Left cardiac atrium (tissue), 4 donors: ENCODE measurements at regions not wholly inside any gene's neighbourhood (a gene's known extent, or its start where the extent isn't known, plus 50 kb on each side); places are given as distances from the start of the nearest gene placed in this dataset.
"Not testable (repeated sequence)": the region's sequence is repeated elsewhere in the genome, so short reads cannot be mapped to it uniquely, and the experiment has no call there.

ENCODE experiments used
- ATAC-seq, 2 donors: fragments of 200-7000 bp; cut with Tn5 transposase; one replicate each; pipeline ENCODE4 v1.9.1; 2020; ENCODE audit warnings: mild to moderate bottlenecking in 2 of 2, moderate library complexity in 2 of 2
- DNase-seq: peaks from one replicate; pipeline ENCODE4 v3.0.0-alpha.2; 2020
- intact Hi-C, 2 donors: fragments of 100-400 bp; cut with DNase I; formaldehyde crosslinking; loops; one replicate each; pipeline versions ENCODE4 v1.14.1 to v1.15.1; 2022 to 2023
- donor health status: DM: no; HTN: yes; CAD: no.
- donor health status: DM: no; HTN: yes; CAD: no; lungs with severe emphysema.
- donor health status: DM: yes; HTN: yes; CAD: no.
- donor health status: Dilated cardiomyopathy.

- ATAC-seq (no peak), DNase-seq (no peak)
- intact Hi-C loops: no loop called here
These were observed 218.7 kb downstream of the RASSF9 start for GRCh38 chr12:85617307-85618091.

GRCh38 chr12:85621041-85621440 lies 215.2 kb downstream of the RASSF9 start:
- DNase-seq (no peak), ATAC-seq (no peak)
- intact Hi-C loops: no loop called here

GRCh38 chr12:85623763-85624162 lies 212.4 kb downstream of the RASSF9 start:
- DNase-seq (no peak), ATAC-seq (no peak)
- intact Hi-C loops: no loop called here

- intact Hi-C loops: no loop called here
- ATAC-seq: no peak
- DNase-seq: no peak
These were observed 210.7 kb downstream of the RASSF9 start for GRCh38 chr12:85625467-85625866.

- intact Hi-C loops: no loop called here
- ATAC-seq (peak; percentile 55 to 99), DNase-seq (no peak)
These were observed 210.0 kb downstream of the RASSF9 start for GRCh38 chr12:85626001-85626783.

GRCh38 chr12:85626784-85627171 lies 209.4 kb downstream of the RASSF9 start:
- DNase-seq (no peak), ATAC-seq (peak in 1 of 2 donors; percentile 72)
- intact Hi-C loops: no loop called here

GRCh38 chr12:85627584-85627983 lies 208.6 kb downstream of the RASSF9 start:
- DNase-seq: no peak
- ATAC-seq: no peak
- intact Hi-C loops: no loop called here

- ATAC-seq, DNase-seq, intact Hi-C loops: not testable (repeated sequence)
These were observed 207.6 kb downstream of the RASSF9 start for GRCh38 chr12:85628562-85628961.

- no peak for ATAC-seq
- no peak for DNase-seq
- intact Hi-C loops: no loop called here
These were observed 205.4 kb downstream of the RASSF9 start for GRCh38 chr12:85630851-85631250.

- no peak for DNase-seq
- intact Hi-C loops: no loop called here
- ATAC-seq: peak in 1 of 2 donors; percentile 49
These were observed 203.8 kb downstream of the RASSF9 start for GRCh38 chr12:85632390-85632789.

- ATAC-seq (no peak), DNase-seq (no peak)
- intact Hi-C loops: no loop called here
These were observed 202.7 kb downstream of the RASSF9 start for GRCh38 chr12:85633491-85633890.

- ATAC-seq: no peak
- intact Hi-C loops: no loop called here
- DNase-seq: no peak
These were observed 196.4 kb downstream of the RASSF9 start for GRCh38 chr12:85639834-85640233.

- ATAC-seq (no peak), DNase-seq (no peak)
- intact Hi-C loops: no loop called here
These were observed 194.4 kb downstream of the RASSF9 start for GRCh38 chr12:85641796-85642195.

GRCh38 chr12:85642288-85642687 lies 193.9 kb downstream of the RASSF9 start:
- ATAC-seq (no peak), DNase-seq (no peak)
- intact Hi-C loops: no loop called here

GRCh38 chr12:85642808-85643207 lies 193.4 kb downstream of the RASSF9 start:
- DNase-seq (no peak), ATAC-seq (peak in 1 of 2 donors; percentile 57)
- intact Hi-C loops: no loop called here

- intact Hi-C loops: no loop called here
- DNase-seq (no peak), ATAC-seq (no peak)
These were observed 191.7 kb downstream of the RASSF9 start for GRCh38 chr12:85644508-85644907.

GRCh38 chr12:85653731-85654455 lies 182.3 kb downstream of the RASSF9 start:
- DNase-seq: no peak
- ATAC-seq: no peak
- intact Hi-C loops: no loop called here

- no peak for ATAC-seq
- DNase-seq: no peak
- intact Hi-C loops: no loop called here
These were observed 181.8 kb downstream of the RASSF9 start for GRCh38 chr12:85654456-85654840.

- intact Hi-C loops: no loop called here
- DNase-seq (no peak), ATAC-seq (no peak)
These were observed 179.6 kb downstream of the RASSF9 start for GRCh38 chr12:85656561-85656960.

- intact Hi-C loops: no loop called here
- DNase-seq (no peak), ATAC-seq (no peak)
These were observed 179.0 kb downstream of the RASSF9 start for GRCh38 chr12:85657251-85657650.
